Left colon (tissue), 2 donors: ENCODE measurements at regions not wholly inside any gene's neighbourhood (a gene's known extent, or its start where the extent isn't known, plus 50 kb on each side); places are given as distances from the start of the nearest gene placed in this dataset.
"Not testable (repeated sequence)": the region's sequence is repeated elsewhere in the genome, so short reads cannot be mapped to it uniquely, and the experiment has no call there.

Experiments
- ATAC-seq: fragments of 200-7000 bp; cut with Tn5 transposase; one replicate; pipeline ENCODE4 v1.9.1; 2020; ENCODE audit warnings: mild to moderate bottlenecking, moderate library complexity
- DNase-seq, 2 donors: peaks; one replicate each; pipeline ENCODE4 v3.0.0-alpha.2; 2020
- intact Hi-C, 2 donors: fragments of 100-400 bp; cut with DNase I in 1 of 2; cut with micrococcal nuclease in 1 of 2; formaldehyde crosslinking; loops; one replicate each; pipeline versions ENCODE4 v1.11.2 to v1.14.0; 2022; cut with DNase I, micrococcal nuclease
- donor health status: DM: no; HTN: no; CAD: no.
- donor health status: DM: yes; HTN: yes; CAD: no.

DNA sequence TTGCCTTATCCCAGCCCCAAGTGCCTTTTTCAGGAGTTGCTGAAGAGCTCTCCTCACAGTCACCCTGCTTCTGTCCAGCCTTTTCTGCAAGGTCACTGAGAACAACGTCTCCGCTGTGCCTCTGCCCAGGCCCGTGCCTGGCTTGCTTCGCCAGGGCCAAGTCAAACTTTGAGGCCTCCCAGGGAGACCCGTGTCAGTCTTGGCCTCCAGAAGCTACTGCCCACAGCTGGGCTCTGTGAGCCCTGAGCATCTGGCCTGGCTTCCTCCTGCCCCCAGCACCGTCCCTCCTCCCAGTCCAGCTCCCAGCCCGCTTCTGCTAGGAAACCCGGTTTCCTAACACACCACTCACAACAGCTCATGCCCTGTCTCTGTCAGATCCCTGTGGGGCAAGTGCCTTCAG lies 165.9 kb downstream of the TEX29 start:
- ATAC-seq: no peak
- no peak for DNase-seq
- intact Hi-C loops: no loop called here

GRCh38 chr13:111486801-111487200 lies 166.4 kb downstream of the TEX29 start:
- no peak for ATAC-seq
- intact Hi-C loops: no loop called here
- no peak for DNase-seq

GRCh38 chr13:111488486-111489132 lies 168.2 kb downstream of the TEX29 start:
- DNase-seq: no peak
- ATAC-seq: no peak
- intact Hi-C loops: no loop called here

DNA sequence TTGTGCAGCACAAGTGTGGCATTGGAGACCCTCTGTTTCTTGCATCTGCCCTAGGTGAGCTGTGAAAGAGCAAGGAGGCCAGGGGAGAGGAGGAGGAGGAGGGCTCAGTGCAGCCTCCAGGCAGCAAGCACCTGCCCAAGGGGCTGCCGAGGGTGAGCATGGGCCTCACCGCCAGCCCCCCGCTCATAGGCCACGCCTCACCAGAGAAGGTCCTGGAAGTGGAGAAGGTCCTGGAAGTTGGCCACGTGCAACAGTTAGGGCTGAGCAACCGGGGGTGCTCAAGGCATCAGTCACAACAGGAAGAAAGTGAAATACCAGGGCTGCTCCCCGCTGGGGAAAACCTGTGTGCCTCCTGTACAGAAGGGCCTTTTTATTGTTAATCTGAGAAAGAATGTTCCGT lies 168.9 kb downstream of the TEX29 start:
- intact Hi-C loops: no loop called here
- ATAC-seq (no peak), DNase-seq (no peak)

- DNase-seq (no peak), ATAC-seq (no peak)
- intact Hi-C loops: no loop called here
Measured at GRCh38 chr13:111490611-111491010, 170.2 kb downstream of the TEX29 start.

DNA sequence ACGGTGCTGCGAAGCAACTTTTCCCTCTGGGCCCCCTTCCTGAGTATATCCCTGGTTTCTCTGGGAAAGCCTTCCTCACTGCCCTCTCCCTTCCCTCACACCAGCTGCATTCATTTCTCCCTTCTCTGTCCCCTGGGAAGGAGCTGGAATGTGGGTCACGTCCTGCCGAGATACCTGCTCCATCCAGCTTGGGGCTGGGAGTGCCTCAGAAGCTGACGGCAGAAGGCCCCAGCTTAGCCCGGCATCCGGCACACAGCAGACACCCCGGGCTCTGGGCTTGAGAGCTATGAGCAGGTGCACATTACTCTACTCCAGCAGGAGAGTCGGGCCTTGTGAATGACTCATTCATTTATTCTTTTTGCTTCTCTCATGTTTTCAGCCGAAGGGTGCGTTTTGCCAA lies 170.6 kb downstream of the TEX29 start:
- intact Hi-C loops: no loop called here
- ATAC-seq: no peak

GRCh38 chr13:111491659-111492058 lies 171.2 kb downstream of the TEX29 start:
- no peak for DNase-seq
- intact Hi-C loops: no loop called here

More for the DNA sequence above, 170.6 kb downstream of the TEX29 start:
- no peak for DNase-seq

DNA sequence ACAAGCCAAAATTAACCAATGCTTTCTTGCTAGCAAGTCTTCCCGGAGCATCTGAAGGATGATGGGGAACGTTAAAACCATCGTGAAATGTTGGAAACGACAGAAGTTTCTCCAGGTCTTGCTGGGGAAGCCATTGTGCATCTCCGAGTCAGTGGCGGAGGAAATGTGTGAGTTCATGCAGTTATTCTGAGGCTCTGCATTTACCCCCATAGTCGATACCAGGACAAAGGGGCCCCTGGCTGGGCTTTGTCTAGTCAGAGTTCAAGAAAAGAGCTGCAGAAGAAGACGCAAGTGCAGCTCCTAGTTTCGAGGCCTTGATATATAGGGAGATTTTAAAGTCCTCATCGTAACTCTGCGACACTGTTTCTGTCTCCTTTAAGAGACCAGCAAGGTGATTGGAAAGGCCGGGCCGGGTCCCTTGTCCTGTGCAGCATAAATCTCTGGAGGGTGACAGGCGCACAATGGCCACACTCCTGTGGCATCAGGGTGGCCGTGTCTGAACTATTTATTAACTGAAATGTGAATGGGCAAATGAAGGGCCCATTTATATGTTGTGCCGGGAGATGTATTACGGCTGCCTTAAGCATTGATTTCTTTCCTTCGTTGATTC lies 172.0 kb downstream of the TEX29 start:
- ATAC-seq: no peak
- intact Hi-C loops: no loop called here
- DNase-seq: no peak

More at GRCh38 chr13:111491659-111492058, 171.2 kb downstream of the TEX29 start:
- ATAC-seq: no peak

- intact Hi-C loops: no loop called here
- no peak for ATAC-seq
Measured at GRCh38 chr13:111492958-111493357, 172.5 kb downstream of the TEX29 start.

DNA sequence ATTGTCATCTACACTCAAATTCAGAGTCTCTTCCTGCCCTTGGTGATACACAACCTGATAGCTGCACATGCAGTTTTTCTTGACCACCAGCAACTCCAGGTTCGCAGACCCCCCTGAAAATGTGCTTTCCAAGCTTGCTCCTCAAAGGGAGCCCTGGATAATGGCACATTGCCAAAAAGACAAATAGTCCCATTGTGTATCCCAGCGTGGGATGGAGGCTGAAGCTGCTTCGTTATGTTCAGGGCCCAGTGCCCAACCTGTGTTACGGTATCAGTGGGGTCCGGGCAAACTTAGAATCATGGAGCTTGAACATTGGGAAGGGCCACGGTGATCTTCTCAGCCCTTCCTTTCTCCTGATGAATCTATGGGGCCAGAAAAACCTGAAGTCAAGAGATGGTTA lies 173.0 kb downstream of the TEX29 start:
- intact Hi-C loops: no loop called here
- no peak for ATAC-seq
- no peak for DNase-seq

More at GRCh38 chr13:111492958-111493357, 172.5 kb downstream of the TEX29 start:
- DNase-seq: no peak

- DNase-seq (no peak), ATAC-seq (no peak)
- intact Hi-C loops: no loop called here
Measured at GRCh38 chr13:111494641-111495040, 174.2 kb downstream of the TEX29 start.

DNA sequence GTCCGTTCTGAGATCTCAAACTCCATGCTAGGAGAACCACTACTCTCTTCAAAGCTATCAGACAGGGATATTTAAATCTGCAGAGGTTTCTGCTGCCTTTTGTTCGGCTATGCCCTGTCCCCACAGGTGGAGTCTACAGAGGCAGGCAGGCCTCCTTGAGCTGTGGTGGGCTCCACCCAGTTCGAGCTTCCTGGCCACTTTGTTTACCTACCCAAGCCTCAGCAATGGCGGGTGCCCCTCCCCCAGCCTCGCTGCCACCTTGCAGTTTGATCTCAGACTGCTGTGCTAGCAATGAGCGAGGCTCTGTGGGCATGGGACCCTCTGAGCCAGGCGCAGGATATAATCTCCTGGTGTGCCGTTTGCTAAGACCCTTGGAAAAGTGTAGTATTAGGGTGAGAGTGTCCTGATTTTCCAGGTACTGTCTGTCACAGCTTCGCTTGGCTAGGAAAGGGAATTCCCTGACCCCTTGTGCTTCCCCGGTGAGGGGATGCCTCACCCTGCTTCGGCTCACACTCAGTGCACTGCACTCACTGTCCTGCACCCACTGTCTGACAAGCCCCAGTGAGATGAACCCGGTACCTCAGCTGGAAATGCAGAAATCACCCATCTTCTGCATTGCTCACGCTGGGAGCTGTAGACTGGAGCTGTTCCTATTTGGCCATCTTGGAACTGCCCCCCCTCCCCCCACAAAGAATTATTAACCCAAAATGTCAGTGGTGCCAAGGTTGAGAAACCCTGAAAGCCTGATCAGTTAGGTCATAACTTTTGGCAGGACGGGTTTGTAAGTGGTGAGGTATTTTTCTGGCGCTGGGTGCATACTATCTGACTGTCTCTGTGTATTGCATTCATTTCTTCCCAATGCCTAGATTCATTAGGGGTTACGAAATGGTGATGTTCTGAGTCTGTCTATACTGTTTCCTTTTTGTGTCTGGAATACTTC lies 181.4 kb downstream of the TEX29 start:
- DNase-seq, ATAC-seq, intact Hi-C loops: not testable (repeated sequence)

DNA sequence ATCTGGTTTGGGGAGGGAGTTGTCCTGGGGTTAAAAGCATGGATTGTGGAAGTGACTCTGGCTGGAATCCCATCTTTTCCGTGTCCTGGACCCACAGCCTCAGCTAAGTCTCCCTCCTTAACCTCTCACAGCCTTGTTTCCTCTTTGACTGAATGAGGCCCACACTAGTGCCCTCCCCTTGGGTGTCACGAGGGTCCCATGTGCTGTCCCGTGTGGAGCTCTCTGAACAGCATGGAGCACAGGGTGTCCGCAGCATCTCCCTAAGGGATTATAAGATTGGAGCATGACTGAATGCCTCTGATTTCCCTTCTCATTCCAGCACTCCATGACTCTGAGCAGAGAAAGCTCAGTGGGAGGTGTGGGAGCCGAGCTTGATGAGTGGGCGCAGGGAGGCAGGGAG lies 182.5 kb downstream of the TEX29 start:
- no peak for ATAC-seq

GRCh38 chr13:111503376-111503775 lies 182.9 kb downstream of the TEX29 start:
- intact Hi-C loops: no loop called here
- DNase-seq (no peak), ATAC-seq (no peak)

More for the DNA sequence above, 182.5 kb downstream of the TEX29 start:
- intact Hi-C loops: no loop called here
- DNase-seq: no peak

DNA sequence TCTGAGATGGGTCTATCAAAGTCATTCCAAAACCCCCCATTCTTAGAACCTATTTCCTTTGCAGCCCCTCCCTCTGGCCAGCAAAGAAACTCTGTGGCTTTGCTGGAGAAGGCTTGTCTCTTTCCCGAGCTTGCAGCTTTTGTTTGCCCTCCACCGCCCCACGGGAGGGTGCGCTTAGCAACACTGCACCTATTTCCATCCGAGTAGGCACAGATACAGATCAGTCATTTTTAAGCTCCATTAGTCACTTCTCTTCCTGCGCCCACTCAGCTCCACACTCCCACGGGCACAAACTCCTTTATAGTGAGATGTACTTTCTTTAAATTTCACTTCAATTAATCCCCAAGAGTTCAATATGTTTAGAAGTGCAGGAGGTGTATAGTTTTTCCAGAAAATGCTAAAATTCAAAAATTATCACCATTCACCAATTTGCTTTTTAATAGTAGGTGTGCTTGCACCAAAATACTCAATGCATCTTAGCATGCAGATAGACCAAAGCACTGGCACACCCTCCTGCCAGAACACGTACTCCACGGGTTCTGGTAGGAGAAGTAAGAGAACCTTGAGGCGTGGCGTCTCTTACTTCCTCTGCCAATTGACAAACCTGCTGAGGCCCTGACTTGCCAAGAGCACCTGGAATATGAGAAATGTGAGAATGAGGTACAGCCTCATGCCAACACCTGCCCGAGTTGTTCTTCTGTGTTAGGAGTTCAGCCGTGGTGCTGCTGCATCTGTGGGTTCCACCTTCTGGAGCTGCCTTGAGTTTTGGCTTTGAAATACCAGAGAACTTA lies 183.7 kb downstream of the TEX29 start:
- DNase-seq (no peak), ATAC-seq (no peak)
- intact Hi-C loops: no loop called here

DNA sequence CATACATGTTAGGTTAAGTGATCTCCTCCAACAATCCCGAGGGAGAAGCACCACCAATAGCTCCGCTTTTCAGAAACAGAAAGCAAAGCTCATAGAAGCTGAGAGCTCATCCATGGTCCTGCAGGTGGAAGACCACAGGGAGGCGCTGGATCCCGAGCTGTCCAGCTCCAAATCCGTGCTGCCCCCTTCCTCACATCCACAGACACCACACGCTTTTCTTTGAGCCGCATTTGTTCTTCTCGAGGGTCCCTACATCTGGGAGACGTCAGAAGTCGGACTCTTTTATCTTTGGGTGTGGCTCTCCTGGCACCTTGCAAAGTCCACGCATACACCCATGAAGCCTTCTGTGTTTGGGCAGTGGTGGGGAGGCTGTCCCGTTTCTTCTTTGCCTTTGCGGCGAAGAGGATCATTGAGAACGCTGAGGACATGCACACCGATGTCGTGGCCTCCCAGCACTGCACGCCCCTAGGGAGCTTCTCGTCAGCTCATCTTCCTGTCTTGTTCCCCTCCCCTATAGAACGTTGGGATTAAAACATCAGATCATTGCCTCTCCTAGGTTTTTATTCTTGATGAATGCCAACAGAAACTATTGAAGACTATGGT lies 184.8 kb downstream of the TEX29 start:
- DNase-seq (no peak), ATAC-seq (no peak)
- intact Hi-C loops: no loop called here

GRCh38 chr13:111506125-111506524 lies 185.7 kb downstream of the TEX29 start:
- intact Hi-C loops: no loop called here
- ATAC-seq (no peak), DNase-seq (no peak)

GRCh38 chr13:111506621-111507020 lies 186.2 kb downstream of the TEX29 start:
- intact Hi-C loops: no loop called here
- DNase-seq (no peak), ATAC-seq (no peak)
